Activated T-cell treated with anti-CD3 and anti-CD28 coated beads, Interleukin-2, amount 50 U/mL, for 24 hours (primary cell): ENCODE measurements at regions not wholly inside any gene's neighbourhood (a gene's known extent, or its start where the extent isn't known, plus 50 kb on each side); places are given as distances from the start of the nearest gene placed in this dataset.
"Not testable (repeated sequence)": the region's sequence is repeated elsewhere in the genome, so short reads cannot be mapped to it uniquely, and the experiment has no call there.

Experiments
- DNase-seq: peaks from one replicate; pipeline ENCODE4 v3.0.0-alpha.2; 2020
- H3K27ac Mint-ChIP-seq: 2 replicates; pipeline ENCODE4 v1.8.0; 2020; ENCODE audit warnings: mild to moderate bottlenecking, mixed read lengths
- H3K27me3 Mint-ChIP-seq: 2 replicates; pipeline ENCODE4 v1.8.0; 2020; ENCODE audit warnings: mixed read lengths
- H3K36me3 Mint-ChIP-seq: 2 replicates; pipeline ENCODE4 v1.8.0; 2020; ENCODE audit warnings: low read depth, mixed read lengths
- H3K4me1 Mint-ChIP-seq: 2 replicates; pipeline ENCODE4 v1.8.0; 2020; ENCODE audit warnings: low read depth, mixed read lengths
- H3K4me3 Mint-ChIP-seq: 2 replicates; pipeline ENCODE4 v1.8.0; 2020; ENCODE audit warnings: mild to moderate bottlenecking, moderate library complexity, mixed read lengths
- H3K9me3 Mint-ChIP-seq: 2 replicates; pipeline ENCODE4 v1.8.0; 2020; ENCODE audit warnings: mixed read lengths

DNA sequence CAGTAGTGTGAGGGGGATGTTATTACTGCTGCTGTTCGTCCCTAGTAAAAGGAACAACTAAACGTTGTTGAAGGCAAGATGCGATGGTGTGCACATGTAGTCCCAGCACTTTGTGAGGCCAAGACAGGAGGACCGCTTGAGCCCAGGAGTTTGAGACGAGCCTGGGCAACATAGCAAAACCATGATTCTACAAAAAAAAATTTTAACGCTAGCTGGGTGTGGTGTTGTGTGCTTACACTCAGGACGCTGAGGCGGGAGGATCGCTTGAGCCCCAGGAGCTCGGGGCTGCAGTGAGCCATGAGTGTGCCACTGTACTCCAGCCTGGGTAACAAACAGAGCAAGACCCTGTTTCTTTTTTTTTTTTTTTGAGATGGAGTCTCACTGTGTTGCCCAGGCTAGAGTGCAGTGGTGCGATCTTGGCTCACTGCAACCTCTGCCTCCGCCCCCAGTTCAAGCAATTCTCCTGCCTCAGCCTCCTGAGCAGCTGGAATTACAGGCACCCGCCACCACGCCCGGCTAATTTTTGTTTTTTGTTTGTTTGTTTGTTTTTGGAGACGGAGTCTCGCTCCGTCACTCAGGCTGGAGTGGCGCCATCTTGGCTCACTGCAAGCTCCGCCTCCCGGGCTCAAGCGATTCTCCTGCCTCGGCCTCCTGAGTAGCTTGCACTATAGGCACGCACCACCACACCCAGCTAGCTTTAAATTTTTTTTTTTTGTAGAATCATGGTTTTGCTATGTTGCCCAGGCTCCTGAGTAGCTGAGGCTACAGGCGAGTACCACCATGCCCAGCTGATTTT, 87.3 kb downstream of the MYL12B start:
- not testable (repeated sequence) for H3K4me1 Mint-ChIP-seq, H3K36me3 Mint-ChIP-seq, H3K9me3 Mint-ChIP-seq, H3K27ac Mint-ChIP-seq, H3K4me3 Mint-ChIP-seq, DNase-seq
- H3K27me3 Mint-ChIP-seq, result peaks cover 18% of the 10 kb centered on the region

DNA sequence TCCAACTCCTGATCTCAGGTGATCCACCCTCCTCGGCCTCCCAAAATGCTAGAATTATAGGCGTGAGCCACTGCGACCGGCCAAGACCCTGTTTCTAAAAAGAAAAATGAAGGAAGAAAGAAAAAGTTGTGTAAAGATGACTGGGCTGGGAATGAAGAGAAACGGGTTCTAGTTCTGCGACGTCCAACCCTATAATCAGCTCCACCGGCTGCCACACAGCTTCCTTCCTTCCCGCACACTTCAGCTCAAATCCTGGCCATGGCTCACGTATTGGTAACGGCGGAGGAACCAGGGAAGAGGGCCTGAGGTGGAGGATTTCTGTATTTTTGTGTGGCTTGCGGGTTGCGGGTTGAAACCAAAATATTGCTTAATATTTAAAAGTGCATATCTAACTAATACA, 88.1 kb downstream of the MYL12B start:
- Mint-ChIP-seq H3K27me3 (peaks cover 18% of the 10 kb centered on the region), H3K27ac (no peak overlapping the region), H3K4me1 (peaks cover 15% of the 10 kb centered on the region), H3K9me3 (no peaks in the 10 kb centered on the region), H3K4me3 (no peak overlapping the region), H3K36me3 (no peaks in the 10 kb centered on the region)
- DNase-seq, result no peak

DNA sequence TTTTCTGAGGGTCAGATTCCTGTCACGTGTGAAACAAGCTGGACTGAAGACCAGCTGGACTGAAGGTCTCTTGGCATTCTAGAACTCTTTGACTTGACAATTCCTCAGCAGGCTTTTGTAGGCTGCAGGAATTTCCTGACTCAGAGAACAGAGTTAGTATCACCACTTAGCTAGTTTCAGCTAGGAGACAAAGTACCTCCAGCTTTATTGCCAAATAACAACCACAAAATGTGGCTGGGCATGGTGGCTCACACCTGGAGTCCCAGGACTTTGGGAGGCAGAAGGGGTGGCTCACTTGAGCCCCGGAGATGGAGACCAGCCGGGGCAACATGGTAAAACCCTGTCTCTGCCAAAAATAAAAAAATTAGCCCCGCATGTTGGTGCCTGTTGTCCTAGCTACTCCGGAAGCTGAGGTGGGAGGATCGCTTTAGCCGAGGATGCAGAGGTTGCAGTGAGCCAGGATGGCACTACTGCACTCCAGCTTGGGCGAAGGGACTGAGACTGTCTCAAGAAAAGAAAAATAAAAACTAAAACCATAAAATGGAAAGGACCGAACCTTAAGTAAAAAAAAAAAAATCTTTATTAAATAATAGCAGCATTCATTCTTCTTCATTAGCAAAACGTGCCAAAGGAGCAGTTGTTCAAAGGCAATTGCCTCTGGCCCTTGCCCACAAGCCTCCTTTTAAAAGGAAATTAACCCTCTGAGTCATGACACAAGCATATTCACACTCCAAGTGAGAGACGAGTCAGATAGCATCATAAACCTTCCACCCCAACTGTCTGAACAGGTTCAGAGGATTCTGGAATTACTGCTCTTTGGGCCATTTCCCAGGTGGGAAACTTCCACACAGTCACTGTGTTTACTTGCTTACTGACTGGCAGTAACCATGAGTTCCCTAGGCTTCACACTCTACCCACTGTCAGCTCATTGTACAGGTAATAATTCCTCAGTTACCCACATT, 88.9 kb downstream of the MYL12B start:
- no peak for DNase-seq
- Mint-ChIP-seq H3K36me3 (no peaks in the 10 kb centered on the region), H3K4me3 (no peak overlapping the region)

DNA sequence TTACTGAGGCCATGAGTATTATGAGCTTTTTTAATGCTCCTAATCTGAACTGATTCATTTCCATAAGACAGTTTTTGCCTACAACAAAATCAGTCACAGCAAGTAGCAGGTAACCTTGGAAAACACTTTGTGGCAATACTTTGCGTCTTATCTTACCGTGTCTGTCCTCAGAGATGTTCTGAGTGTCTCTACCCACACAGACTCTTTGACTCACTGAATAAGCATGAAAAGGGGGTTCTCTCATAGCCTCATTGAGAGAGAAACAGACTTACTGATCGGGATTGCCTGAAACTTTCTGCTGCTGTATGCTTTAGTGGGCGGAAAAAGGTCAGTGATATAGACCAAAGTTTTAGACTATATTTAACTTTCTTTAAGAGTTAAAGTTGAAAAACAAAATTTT, 92.6 kb downstream of the MYL12B start:
- Mint-ChIP-seq H3K36me3 (no peaks in the 10 kb centered on the region), H3K27me3 (no peaks in the 10 kb centered on the region), H3K4me1 (peaks cover 29% of the 10 kb centered on the region), H3K27ac (peak overlapping the region; percentile 63), H3K4me3 (no peak overlapping the region), H3K9me3 (no peaks in the 10 kb centered on the region)
- DNase-seq, result no peak

More for the DNA sequence above, 88.9 kb downstream of the MYL12B start:
- Mint-ChIP-seq H3K27me3 (peaks cover 18% of the 10 kb centered on the region), H3K9me3 (no peaks in the 10 kb centered on the region), H3K27ac (no peak overlapping the region), H3K4me1 (peaks cover 17% of the 10 kb centered on the region)

DNA sequence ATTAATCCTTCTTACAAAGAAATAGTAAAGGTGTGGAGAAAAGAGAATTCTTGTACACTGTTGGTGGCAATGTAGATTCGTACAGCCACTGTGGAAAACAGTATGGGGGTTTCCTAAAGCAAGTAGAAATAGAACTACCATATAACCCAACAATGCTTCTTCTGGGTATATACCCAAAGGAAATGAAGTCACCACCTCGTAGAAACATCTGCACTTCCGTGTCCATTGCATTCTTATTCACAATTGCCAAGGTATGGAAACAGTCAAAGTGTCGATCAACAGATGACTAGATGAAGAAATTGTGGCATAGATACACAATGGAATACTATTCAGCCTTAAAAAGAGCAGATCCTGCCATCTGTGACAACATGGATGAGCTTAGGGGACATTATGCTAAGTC, 93.4 kb upstream of the TGIF1 start:
- DNase-seq, result no peak
- peak overlapping the region; percentile 3 for H3K27ac Mint-ChIP-seq

DNA sequence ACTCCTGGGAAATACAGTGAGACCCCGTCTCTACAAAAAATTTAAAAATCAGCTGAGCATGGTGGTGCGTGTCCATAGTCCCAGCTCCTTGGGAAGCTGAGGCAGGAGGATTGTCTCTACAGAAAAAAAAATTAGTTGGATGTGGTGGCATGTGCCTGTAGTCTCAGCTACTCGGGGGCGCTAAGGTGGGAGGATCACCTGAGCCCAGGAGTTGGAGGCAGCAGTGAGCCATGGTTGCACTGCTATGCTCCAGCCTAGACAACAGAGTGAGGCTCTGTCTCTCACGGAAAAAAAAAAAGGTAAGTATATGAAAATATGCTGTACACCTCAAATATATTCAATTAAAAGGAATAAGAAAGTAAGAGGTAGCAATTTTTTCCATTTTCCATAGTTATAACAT, 92.5 kb upstream of the TGIF1 start:
- Mint-ChIP-seq H3K27me3 (no peaks in the 10 kb centered on the region), H3K4me1 (peaks cover 23% of the 10 kb centered on the region), H3K4me3 (no peak overlapping the region), H3K36me3 (no peaks in the 10 kb centered on the region), H3K9me3 (no peaks in the 10 kb centered on the region), H3K27ac (no peak overlapping the region)
- no peak for DNase-seq

More for the DNA sequence above, 93.4 kb upstream of the TGIF1 start:
- Mint-ChIP-seq H3K4me3 (no peak overlapping the region), H3K27me3 (no peaks in the 10 kb centered on the region), H3K9me3 (no peaks in the 10 kb centered on the region), H3K36me3 (no peaks in the 10 kb centered on the region), H3K4me1 (peaks cover 23% of the 10 kb centered on the region)

DNA sequence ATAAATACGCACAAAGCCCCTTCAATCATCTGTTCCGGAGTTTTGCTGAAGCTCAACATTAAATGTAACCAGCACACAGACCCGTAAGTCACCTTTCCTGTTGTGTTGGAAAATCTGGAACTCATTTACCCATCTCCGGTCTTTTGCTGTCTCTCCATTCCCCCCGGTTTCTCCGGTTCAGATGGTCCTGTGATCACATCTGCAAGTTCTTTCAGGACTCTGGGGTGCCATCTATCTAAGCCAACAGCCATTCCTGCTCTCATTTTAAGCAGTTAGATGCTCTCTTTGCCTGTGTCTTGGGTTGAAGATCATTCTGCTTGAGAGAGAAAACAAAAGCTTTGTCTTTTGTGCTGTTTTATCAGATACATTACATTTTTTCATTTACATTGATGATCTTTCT, 91.7 kb upstream of the TGIF1 start:
- H3K36me3 Mint-ChIP-seq, result no peaks in the 10 kb centered on the region
- H3K27me3 Mint-ChIP-seq, result no peaks in the 10 kb centered on the region
- DNase-seq, result no peak
- H3K4me3 Mint-ChIP-seq, result no peak overlapping the region
- H3K9me3 Mint-ChIP-seq, result no peaks in the 10 kb centered on the region
- no peak overlapping the region for H3K27ac Mint-ChIP-seq
- peaks cover 23% of the 10 kb centered on the region for H3K4me1 Mint-ChIP-seq

DNA sequence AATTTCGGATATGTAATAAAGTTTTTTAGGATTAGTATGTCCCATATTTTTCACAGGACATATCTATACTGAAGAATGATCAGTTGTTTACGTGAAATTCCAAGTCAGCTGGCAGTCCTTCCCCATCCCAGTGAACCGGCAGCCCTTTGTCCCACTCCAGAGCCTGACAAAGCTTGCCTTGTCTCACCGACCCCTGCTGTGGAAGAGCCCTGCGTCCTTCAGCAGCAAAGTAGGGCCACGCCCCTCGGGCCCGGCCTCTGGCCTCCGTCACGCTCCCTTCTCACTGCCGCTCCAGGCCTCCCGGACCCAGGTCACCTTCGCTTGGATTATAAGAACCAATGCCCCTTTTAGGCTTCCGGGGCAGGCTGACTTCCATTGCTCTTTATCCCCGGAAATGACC, 89.8 kb upstream of the TGIF1 start:
- Mint-ChIP-seq H3K36me3 (no peaks in the 10 kb centered on the region), H3K9me3 (no peaks in the 10 kb centered on the region), H3K27ac (no peak overlapping the region), H3K4me3 (no peak overlapping the region), H3K27me3 (no peaks in the 10 kb centered on the region), H3K4me1 (peaks cover 15% of the 10 kb centered on the region)
- DNase-seq, result no peak

DNA sequence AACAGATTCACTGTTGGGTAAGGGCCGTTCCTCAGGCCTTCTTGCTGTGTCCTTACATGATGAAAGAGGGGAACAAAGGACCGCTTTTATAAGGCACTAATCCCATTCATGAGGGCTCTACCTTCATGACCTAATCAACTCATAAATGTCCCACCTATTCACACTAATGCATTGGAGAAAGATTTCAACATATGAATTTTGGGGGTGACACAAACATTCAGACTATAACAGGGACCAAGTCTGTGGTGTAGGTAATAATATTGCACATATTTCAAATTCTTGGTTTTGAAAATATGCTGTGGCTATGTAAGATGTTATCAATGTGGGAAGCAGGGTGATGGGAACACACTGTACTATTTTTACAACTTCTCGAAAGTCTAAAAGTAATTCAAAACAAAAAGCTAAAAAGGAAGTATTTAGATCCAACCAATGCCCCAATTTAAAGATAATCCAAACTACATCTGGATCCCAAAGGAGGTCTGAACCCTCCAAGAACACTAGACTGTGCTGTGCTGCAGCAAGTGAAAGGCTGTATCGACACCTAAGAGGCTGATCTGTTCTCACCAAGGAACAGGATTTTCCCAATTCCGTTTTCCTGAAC, 82.4 kb upstream of the TGIF1 start:
- no peak overlapping the region for H3K4me3 Mint-ChIP-seq
- no peaks in the 10 kb centered on the region for H3K4me1 Mint-ChIP-seq
- H3K27ac Mint-ChIP-seq, result no peak overlapping the region
- no peaks in the 10 kb centered on the region for H3K36me3 Mint-ChIP-seq
- DNase-seq, result no peak
- H3K9me3 Mint-ChIP-seq, result no peaks in the 10 kb centered on the region
- peaks cover 6% of the 10 kb centered on the region for H3K27me3 Mint-ChIP-seq

DNA sequence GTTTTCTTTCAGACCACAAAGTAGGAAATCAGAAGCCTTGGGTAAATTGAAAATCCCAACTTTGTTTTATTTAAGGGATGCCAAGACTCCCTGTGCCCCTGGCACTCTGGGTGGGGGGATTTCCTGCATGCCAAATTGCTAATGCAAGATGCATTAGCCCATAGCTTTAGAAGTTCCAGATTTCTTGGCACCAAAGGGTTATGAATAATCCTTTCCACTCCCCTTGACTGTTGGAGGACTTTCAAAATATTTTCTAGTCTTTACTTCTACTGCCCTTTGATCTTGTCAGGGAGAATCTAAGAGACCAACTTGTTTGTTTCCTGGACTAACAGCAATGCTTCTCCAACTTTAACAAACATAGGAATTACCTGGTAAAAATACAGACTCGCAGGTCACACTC, 81.8 kb upstream of the TGIF1 start:
- H3K27ac Mint-ChIP-seq, result no peak overlapping the region
- peaks cover 6% of the 10 kb centered on the region for H3K27me3 Mint-ChIP-seq
- no peak for DNase-seq
- H3K4me1 Mint-ChIP-seq, result no peaks in the 10 kb centered on the region
- H3K4me3 Mint-ChIP-seq, result no peak overlapping the region
- no peaks in the 10 kb centered on the region for H3K9me3 Mint-ChIP-seq
- no peaks in the 10 kb centered on the region for H3K36me3 Mint-ChIP-seq

DNA sequence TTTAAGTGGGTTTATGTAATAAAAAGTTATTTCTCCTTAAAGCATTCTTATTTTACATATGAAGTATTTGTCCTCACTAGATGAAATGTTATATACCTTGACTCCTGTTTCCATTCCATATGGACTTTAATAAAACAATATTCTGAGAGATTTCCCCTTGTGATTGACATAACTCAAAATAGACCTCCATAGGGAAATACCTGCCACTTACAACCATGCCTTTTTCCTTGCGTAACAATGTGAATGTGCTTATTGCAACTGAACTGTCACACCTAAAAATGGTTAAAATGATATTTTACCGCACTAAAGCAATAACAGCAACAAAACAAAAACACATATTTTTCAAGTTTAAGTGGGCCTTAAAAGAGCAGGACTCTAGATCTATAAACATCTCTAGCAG, 70.3 kb upstream of the TGIF1 start:
- Mint-ChIP-seq H3K36me3 (no peaks in the 10 kb centered on the region), H3K27ac (no peak overlapping the region), H3K4me1 (peaks cover 10% of the 10 kb centered on the region), H3K9me3 (no peaks in the 10 kb centered on the region), H3K27me3 (no peaks in the 10 kb centered on the region), H3K4me3 (no peak overlapping the region)
- DNase-seq, result no peak

DNA sequence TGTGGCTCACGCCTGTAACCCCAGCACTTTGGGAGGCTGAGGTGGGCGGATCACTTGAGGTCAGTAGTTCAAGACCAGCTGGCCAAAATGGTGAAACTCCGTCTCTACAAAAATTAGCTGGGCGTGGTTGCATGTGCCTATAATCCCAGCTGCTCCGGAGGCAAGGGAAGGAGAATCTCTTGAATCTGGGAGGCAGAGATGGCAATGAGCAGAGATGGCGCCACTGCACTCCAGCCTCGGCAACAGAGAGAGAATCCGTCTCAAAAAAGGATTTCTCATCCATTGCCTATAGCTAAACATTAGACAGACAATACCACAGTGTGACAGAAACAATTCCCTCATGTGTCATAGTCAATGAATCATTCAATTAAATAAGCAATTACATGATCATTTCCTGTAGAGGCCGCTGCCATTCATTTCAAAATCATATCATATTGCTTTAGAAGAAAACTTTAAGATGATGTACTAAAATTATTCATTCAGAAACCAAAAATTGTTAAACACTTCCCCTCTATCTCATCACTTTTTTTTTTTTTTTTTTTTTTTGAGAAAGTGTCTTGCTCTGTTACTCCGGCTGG, 69.5 kb upstream of the TGIF1 start:
- Mint-ChIP-seq H3K4me3 (peak overlapping the region; percentile 12), H3K4me1 (peaks cover 10% of the 10 kb centered on the region), H3K27ac (peak overlapping the region; percentile 80), H3K27me3 (no peaks in the 10 kb centered on the region), H3K36me3 (no peaks in the 10 kb centered on the region), H3K9me3 (no peaks in the 10 kb centered on the region)
- DNase-seq, result peak; percentile 38

DNA sequence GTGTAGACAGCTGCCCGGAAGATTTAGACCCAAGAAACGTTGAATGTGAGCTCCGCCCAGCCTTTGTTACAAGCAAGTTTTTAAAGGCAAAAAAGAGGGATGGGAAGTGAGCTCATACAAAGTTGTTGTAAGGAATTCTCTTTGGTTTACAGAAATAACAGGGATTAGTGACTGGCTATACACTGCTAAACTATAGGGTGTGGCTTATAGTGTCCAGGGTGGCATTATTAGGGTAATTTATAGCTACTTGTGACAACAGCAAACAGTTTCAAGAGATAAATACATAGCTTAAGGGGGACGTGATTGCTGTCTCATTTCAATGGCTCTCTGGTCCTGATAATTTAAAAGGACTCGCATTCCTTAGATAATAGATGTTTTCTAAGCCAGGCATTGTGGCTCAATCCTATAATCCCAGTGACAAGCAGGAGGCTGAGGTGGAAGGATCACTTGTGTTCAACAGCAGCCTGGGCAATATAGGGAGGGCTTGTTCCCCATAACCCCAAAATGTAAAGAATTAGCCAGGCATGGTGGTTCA, 66.5 kb upstream of the TGIF1 start:
- Mint-ChIP-seq H3K4me1 (peaks cover 10% of the 10 kb centered on the region), H3K36me3 (no peaks in the 10 kb centered on the region), H3K27me3 (no peaks in the 10 kb centered on the region), H3K27ac (no peak overlapping the region), H3K9me3 (no peaks in the 10 kb centered on the region), H3K4me3 (no peak overlapping the region)
- no peak for DNase-seq
